HL-60 (cell line): ENCODE measurements at regions not wholly inside any gene's neighbourhood (a gene's known extent, or its start where the extent isn't known, plus 50 kb on each side); places are given as distances from the start of the nearest gene placed in this dataset.

ENCODE experiments used
- DNase-seq, 2 experiments: peaks; one replicate each; pipeline ENCODE4 v3.0.0-alpha.2; 2010 to 2020; ENCODE audit warnings: low read depth in 1 of 2, low spot score in 1 of 2
- H3K27ac ChIP-seq: fragments of 250-450 bp; sonication (Bioruptor Pico); replicated peaks from 2 replicates; pipeline ENCODE4 v1.5.1; 2020; ENCODE audit warnings: mild to moderate bottlenecking, moderate library complexity
- H3K27me3 ChIP-seq: fragments of 250-450 bp; sonication (Bioruptor Pico); 2 replicates; pipeline ENCODE4 v1.5.1; 2021; ENCODE audit warnings: mild to moderate bottlenecking, moderate library complexity; ENCODE audit not compliant: insufficient read depth, poor library complexity, severe bottlenecking
- H3K4me3 ChIP-seq: replicated peaks from 2 replicates; pipeline ENCODE4 v1.5.1; 2011; ENCODE audit warnings: mild to moderate bottlenecking, control low read depth, low read length; ENCODE audit not compliant: insufficient read depth
- CTCF ChIP-seq: IDR thresholded peaks from one replicate; pipeline ENCODE4 v1.5.1; 2011; ENCODE audit warnings: low read length, control low read depth, inconsistent platforms; ENCODE audit not compliant: insufficient read depth
- GABPA ChIP-seq: IDR thresholded peaks from 2 replicates; pipeline ENCODE4 v1.6.1; 2012; ENCODE audit warnings: low read depth
- POLR2AphosphoS5 ChIP-seq: IDR thresholded peaks from 2 replicates; pipeline ENCODE4 v1.6.1; 2012; ENCODE audit warnings: low read depth
- REST ChIP-seq: IDR thresholded peaks from 2 replicates; pipeline ENCODE4 v1.6.1; 2012; ENCODE audit warnings: low read depth; ENCODE audit not compliant: insufficient replicate concordance
- SPI1 ChIP-seq: IDR thresholded peaks from 2 replicates; pipeline ENCODE4 v1.6.1; 2012; ENCODE audit warnings: low read depth, mild to moderate bottlenecking, borderline replicate concordance

- Histone ChIP-seq H3K27ac (no peak overlapping the region), H3K27me3 (peaks cover 2% of the 10 kb centered on the region), H3K4me3 (no peak overlapping the region)
- TF ChIP-seq SPI1 (no peak), REST (no peak), GABPA (no peak), POLR2AphosphoS5 (no peak), CTCF (no peak)
- DNase-seq: no peak
These were observed 231.2 kb downstream of the GPAT3 start for GRCh38 chr4:83767067-83767466.

- TF ChIP-seq CTCF (no peak), REST (no peak), SPI1 (no peak), GABPA (no peak), POLR2AphosphoS5 (no peak)
- Histone ChIP-seq H3K27ac (no peak overlapping the region), H3K27me3 (peaks cover 5% of the 10 kb centered on the region), H3K4me3 (no peak overlapping the region)
- DNase-seq: no peak
These were observed 223.7 kb downstream of the GPAT3 start for GRCh38 chr4:83759611-83760010.

- no peak for TF ChIP-seq CTCF
- TF ChIP-seq REST: no peak
- no peak for TF ChIP-seq GABPA
- no peak for DNase-seq
- Histone ChIP-seq H3K4me3 (no peak overlapping the region), H3K27me3 (peaks cover 5% of the 10 kb centered on the region), H3K27ac (no peak overlapping the region)
These were observed 222.4 kb downstream of the GPAT3 start for GRCh38 chr4:83758285-83758684.
